HG02870 (cell line): ENCODE measurements at regions not wholly inside any gene's neighbourhood (a gene's known extent, or its start where the extent isn't known, plus 50 kb on each side); places are given as distances from the start of the nearest gene placed in this dataset.
"Not testable (repeated sequence)": the region's sequence is repeated elsewhere in the genome, so short reads cannot be mapped to it uniquely, and the experiment has no call there.

Experiments used
- ATAC-seq: cut with Tn5 transposase; IDR thresholded peaks from one replicate; pipeline ENCODE4 v1.9.1; 2021; ENCODE audit warnings: mild to moderate bottlenecking, moderate library complexity; ENCODE audit not compliant: unreplicated experiment

DNA sequence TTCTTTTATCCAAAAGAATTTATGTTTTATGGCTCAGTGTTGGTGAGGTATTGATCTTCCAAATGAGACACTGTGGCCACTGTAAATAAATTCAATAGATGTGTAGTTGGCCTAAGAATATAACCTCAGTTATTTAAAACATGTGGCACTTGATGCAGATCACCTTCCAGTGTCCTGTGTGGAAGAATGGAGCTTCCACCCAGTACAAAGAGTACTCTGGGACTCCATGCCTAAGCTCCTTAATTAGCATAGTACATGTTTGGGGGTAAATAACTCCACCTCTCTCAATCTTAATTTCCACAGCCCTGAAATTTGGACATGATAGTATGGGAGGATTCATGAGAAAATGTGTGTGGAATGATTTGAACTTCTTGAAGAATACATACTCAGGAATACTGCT is 105.7 kb downstream of the SPDYE17 start:
- ATAC-seq = not testable (repeated sequence)

DNA sequence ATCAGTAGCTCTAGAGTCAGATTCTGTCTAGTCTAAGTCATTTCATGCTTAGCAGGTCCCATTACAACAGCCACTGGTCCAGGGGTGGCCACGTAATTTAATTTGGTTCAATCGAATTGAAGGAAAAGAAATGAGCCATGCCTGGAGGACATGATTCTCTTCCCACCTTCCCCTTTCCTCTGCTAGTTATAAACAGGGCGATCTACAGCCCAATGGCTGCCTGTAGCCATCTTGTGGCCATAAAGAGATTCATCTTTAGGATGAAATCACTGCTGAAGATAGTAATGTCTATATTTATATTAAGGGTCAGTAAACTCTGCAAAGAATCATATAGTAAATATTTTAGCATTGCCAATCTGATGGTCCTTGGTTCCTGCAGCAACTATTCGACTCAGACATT is 107.4 kb downstream of the SPDYE17 start:
- not testable (repeated sequence) for ATAC-seq

DNA sequence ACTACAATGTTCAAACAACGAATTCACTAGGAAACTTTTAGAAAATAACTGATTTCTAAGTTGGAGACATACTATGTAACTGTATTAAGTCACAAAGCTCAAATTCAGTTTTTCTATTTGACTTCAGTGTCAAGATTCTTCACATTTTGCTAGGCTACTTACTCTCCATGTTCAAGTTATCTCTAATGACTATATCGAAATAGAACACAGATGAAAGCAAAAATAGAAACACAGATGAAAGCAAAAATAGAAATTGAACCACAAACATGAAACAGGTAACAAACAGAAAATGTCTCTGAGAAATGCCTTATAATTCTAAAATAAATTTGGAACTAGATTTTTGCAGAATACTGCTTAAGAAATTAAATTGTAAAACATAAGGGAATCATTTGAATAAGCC is 113.5 kb downstream of the SPDYE17 start:
- not testable (repeated sequence) for ATAC-seq

DNA sequence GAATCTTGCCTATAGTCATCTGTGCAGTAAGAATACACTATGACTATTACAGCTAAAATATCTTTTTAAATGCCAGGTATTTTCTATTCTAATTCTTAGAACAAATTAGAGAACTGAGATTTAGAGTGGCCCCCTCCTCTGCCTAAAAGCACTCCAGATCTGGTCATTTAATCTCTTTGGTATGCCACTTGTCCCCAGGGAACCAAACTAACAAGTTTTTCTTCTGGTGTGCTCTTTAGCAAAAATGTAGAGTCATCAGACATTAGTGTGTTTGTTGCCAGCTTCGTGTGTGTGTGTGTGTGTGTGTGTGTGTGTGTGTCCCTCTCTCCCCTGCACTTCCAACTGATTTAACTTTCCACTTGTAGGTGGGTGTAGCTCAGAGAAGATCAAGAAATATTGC is 117.8 kb downstream of the SPDYE17 start:
- ATAC-seq = peak; percentile 60

DNA sequence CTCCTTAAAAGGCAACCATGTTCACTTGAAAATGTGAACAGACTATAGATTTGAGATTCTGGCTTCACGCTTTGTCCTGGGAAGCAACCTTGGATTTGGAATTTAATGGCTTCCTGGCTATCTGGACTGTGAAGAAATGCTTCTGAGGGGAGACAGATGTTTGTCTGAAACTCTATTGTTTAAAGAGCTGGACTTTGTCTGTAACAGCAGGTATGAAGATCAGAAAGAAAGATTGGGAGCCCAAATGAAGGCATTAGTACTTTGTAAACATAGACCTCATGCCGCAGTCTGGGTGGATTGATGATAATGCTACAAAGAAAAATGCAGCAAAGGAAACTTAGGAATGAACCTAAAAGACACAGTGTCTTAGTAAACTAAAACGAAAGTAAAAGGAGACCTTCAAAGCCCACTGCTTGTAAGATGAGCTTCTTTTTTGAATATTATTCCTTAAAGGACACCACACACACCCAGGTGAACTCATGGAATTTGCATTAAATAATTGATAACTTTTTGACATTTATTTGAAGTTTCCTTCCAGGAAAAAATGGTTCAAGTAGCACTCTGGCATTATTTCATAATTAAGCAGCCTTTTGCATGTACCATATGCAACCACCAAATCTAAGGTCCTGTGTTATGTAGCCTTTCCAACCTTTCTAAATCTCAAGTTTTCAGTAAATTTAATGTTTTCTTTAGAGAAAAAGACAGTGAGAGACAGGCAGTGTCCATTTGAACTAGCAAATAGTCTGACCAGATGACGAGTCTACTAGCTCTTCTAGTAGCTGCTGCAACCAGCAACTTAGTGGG is 119.9 kb downstream of the SPDYE17 start:
- not testable (repeated sequence) for ATAC-seq

DNA sequence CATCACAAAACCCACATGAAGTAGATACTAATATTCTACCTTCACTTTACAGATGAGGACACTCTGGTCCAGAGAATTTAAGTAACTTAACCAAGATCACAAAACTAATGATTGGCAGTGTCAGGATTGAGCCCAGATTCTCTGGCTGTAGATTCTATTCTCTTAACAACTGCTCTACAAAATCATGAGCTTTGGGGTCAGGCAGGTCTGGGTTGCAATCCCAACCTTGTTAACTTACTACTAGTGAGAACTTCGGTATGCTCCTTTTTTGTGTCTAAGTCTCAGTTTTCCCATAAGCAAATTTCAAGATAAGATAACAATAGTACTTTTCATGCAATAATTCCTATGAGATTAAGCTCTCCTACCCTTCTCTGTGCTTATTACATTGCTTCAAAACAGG is 127.5 kb downstream of the SPDYE17 start:
- not testable (repeated sequence) for ATAC-seq

DNA sequence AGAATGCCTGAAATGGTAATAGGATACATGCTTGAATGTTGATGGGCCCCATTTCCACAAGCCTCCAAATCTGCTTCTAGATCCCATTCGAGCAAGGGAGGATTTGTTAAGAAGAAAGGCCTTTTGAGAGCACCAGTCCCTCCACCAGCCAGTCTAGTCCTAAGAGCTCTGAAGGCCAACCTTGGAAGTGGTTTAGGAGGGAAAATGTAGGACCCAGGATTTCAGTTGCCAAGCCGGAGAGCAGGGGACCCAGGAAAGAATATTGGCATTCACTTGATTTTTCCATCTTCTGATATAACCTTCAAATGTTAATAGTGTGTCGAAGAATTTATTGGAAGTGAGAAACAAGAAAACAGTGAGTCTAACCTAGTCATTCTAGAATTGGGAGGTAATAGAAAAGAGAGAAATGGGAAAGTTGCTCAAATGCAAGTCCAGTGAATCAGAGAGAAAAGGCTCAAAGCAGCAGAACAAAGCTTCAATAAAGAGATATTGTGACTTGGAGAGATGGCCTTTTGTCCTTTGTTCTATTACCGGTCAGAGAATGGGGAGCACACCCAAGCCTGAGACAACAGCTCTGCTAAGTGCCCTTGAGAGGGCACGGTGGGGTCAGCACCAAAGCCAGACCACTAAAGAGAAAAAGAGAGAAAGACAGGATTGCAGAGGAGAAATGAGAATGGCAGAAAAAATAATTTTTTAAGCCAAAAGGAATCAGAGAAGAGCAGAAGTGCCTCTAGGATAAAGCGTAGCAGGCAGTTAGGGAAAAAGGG is 130.0 kb downstream of the SPDYE17 start:
- not testable (repeated sequence) for ATAC-seq

DNA sequence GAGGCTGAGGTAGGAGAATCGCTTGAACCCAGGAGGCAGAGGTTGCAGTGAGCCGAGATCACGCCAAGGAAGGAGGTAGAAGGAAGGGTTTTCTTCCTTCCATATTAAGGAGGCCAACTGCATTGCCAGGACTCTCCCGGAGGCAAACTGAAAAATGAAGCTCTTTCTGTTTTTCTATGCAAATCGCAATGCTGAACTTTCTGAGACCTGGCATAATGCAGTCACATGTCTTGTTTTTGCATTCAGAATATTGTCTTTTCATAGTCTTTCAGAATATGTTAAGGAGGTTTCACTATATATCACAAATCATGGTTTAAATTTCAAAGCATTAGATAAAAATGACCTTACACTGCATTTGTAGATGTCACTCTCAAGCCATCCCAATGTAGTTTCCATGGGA is 133.4 kb downstream of the SPDYE17 start:
- not testable (repeated sequence) for ATAC-seq

DNA sequence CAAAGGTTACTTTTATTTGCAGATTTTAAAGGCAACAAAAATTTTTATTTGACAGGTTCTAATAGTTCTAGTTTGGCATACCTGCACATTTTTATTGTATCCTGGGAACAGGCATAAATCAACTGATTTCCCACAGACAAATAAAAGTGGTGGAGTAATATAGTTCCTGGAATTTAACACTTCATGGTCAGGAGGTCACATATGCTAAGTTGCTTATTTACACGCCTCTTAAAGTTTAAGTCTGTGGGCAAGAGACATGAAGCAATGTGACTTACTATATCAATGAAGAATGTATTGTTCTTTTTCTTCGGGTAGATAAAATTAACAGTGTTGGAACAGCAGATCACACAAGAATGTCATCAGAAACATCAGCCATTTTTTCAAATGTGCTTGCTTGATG is 135.2 kb downstream of the SPDYE17 start:
- ATAC-seq = not testable (repeated sequence)

DNA sequence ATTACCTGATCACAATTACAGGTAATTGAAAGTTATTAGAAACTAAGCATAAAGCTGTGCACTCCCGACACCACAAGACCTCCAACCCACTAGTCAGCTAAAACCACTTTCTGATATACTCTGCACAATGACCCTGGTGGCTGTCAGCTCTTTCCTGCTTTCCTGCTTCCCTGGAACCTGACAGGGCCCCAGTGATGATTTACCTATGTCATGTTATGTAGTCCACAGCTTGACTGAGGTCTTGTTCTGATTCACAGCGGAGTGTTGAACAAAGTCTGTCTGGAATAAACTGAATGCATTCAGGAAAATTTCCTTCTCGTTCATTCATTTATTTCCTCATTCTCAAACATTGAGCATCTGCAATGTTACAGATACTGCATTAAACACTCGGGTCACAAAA is 136.5 kb downstream of the SPDYE17 start:
- not testable (repeated sequence) for ATAC-seq

DNA sequence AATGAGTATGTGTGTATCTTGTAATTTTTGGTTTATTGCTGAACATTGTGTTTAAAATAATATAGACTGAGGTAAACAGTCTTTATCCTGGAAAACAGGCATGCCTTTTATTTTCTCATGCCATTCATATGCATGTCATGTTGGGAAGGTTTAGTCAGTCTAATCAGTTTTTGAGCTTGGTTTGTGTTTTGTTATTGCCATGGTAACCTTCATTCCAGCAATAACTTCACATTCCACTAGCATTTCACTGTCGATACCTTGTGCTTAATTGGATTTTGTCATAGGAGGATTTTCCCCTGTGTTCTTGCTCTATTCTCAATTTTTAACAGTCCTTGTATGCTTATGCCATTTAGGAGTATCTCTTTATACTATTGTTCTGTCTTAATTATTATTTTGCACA is 140.4 kb downstream of the SPDYE17 start:
- not testable (repeated sequence) for ATAC-seq

DNA sequence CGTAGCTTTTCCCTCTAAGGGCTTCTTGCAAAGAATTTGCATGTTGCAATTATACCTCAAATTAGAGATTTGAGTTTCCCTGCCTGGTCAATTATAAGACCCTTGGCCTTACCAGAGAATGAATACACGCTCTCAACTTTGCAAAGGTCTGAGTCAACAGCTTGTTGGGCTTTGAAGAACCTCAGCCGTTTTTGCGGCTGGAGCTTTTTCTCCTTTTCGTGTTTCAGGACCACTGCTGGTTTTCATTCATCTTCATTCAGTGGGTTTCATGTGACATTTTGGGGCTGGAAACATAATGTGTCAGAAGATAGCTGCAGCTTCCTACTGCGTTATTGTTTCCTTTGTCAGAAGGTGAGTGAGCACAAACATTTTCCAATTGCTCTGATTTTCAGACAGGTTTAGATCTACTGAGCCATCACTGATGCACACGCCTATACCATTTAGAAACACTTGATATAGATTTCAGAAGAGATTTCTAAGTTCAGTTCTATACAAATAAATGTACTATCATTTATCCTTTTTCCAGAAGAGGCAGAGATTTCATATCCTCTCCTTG is 152.3 kb downstream of the SPDYE17 start:
- not testable (repeated sequence) for ATAC-seq

DNA sequence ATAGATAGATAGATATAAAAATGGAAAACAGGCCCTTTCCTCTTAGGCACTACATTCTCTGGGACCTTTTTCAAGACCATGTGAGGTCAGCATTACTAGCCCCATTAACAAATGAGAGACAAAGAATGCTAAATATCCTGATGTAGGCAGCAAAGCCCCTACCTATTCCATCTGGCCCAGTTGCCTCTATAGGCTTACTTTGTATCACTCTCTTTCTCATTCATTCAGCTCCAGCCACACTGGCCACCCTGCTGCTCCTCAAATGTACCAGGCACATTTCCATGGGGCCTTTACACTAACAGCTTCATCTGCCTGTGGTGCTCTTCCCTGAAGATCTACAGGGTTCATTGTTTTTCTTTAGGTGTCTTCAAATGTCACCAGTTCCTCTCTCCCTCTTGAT is 156.4 kb downstream of the SPDYE17 start:
- ATAC-seq = not testable (repeated sequence)

DNA sequence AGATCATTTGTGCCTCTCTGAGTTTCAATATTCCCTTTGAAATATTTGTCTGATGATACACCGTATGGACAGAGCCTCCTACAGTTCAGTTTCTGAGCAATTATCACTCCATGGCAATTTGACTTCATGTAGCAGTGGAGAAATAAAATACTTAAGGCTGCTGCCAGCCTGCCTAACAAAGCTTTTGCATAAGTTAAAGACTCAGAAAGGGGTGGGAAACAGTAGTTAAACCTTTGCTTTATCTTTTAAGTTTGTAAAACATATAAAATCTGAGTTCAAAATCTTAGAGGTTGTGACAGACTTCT is 161.7 kb downstream of the SPDYE17 start:
- not testable (repeated sequence) for ATAC-seq

DNA sequence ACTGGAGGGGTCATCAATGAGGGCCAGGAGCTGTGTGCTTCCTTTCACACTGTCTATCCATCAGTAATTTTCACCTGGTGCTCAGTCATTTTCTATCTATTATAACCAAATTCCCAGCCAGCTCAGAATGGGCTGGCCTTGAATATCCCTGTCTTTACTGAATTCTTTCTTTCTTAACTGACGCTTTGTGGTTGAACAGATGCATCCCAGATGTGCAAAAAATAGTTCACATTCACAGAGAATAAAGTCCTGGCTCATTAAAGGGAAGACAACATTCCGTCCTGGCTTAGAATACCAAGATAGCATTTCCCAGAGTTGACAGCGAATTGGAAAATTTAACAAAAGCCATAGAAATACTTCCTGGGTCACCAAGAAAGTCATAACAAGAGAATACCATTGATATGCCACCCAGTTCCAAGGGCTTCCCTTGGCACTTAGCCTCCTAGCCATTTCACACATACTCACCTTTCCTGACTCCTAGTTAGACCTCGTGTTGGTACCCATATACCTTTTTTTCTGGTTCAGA is 164.7 kb downstream of the SPDYE17 start:
- not testable (repeated sequence) for ATAC-seq

DNA sequence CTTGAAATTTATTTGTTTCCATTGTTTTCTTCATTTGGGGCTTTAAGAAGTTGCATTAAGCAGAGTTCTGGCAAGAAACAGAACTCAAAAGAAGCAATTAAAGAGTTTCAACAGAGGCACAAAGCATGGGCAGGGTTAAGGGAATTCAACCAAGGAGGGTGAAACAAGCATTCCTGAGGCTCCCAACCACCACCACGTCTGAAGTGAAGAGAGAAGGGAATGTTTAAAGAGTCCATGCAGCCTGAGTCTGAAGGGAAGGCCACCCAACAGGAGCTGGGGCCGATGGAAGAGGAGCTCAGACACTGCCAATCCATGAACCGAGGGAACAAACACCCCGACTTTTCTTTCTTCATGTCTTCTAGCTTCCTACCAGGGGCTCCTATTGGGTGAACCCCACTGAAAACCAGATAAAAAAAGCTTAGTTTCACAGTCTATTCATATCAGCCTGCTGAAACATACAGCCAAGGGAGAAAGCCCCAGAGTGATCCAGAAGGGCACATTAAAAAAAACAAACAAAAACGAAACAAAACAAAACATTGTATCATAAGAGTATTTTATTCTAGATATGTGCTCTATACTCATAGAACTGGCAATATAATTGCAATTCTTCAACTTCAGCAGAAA is 168.9 kb downstream of the SPDYE17 start:
- ATAC-seq = not testable (repeated sequence)

DNA sequence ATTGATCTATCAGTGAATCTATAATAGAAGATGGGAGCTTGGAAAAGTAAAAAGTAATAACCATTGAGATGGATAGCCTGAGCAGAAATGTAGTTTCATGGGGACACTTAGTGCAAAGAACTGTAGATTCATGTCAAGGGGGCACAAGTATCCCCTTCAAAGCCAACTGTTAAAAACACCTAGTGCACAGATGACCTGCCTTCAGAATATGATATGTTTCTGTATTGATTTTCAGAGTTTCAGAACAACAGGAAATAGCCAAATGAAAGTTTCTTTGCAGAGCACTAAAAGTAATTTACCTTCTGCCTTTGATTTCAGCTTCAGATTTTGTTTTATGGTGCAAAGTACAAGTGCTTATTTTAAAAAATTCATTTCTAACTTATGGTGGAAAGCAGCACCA is 169.9 kb downstream of the SPDYE17 start:
- ATAC-seq = peak; percentile 20

DNA sequence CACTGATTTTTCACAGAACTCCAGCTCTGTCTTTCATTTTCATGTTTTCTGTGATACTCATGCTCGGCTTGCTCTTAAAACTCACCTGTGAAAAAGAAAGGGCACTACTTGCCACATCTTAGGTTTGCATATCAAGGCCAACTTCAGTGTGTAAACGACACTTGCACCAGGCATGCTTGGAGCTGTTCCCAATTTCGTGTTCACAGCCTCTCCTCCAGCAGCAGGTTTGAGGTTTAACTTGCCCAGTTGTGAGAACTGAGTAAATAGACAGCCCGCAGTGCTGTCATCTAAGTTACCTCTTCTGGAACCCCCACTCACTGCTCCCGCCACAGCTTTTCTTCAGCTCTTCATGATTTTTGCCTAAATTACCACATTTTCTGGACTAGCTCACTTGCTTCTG is 172.2 kb downstream of the SPDYE17 start:
- ATAC-seq = not testable (repeated sequence)

DNA sequence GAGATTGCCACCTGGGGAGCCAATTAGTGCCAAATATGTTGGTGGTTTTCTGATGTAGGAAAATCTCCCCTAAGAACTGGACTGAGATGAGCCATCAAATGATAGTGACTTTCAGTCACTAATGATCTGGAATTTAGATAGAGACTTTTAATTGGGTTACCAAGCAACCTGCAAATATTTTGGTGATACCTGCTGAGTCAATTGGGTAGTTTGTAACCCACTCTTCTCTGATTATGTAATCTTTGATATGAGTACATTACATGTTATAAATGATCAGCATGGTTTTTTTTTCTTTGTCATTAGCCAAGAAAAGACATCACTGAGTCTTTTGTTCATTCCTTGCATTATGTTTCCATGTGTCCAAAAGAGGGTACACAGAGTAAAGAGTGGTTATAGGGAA is 177.5 kb downstream of the SPDYE17 start:
- not testable (repeated sequence) for ATAC-seq

DNA sequence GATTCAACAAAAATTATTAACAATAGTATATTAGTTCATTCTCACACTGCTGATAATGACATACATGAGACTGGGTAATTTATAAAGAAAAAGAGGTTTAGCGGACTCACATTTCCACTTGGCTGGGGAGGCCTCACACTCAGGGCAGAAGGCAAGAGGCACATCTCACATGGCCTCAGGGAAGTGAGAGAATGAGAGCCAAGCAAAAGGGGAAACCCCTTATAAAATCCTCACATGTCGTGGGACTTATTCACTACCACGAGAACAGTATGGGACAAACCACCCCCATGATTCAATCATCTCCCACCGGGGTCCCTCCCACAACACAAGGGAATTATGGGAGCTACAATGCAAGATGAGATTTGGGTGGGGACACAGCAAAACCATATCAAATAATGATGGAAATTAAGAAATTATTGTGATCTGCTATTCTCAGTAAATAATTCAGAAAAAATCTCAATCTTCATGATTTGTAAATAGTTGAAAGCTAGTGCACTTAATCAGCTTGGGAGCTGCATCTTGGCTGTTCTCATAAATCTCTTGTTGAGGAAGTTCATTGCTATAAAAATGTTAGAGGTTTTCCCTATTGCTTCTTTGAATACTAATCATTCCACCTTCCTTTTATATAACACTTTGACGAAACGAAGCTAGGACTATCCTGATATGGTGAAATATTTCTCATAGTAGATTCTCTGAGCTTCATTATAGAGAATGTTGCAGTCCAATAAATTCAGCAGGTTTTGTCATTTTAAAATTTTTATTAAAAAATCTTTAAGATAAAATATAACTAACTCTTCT is 179.2 kb downstream of the SPDYE17 start:
- ATAC-seq = not testable (repeated sequence)
